K562 (cell line): ENCODE measurements at regions not wholly inside any gene's neighbourhood (a gene's known extent, or its start where the extent isn't known, plus 50 kb on each side); places are given as distances from the start of the nearest gene placed in this dataset.

ENCODE experiments used
- ATAC-seq: fragments of 200-7000 bp; cut with Tn5 transposase; 3 replicates; pipeline ENCODE4 v1.9.1; 2020; ENCODE audit warnings: moderate library complexity
- BruUV-seq: library from RNA; stranded (reverse); fragments of 400-500 nt; replicated peaks from 2 replicates; lab custom pipeline; 2021; lab: Mats Ljungman, UMichigan
- CTCF ChIA-PET: fragments of 300-600 bp; formaldehyde crosslinking; extraction: SDS; loops from one replicate; lab custom pipeline; 2021; ENCODE audit warnings: low intra/inter-chr PET ratio; lab: Yijun Ruan, JAX
- POLR2A ChIA-PET: fragments of 300-600, 350-650 bp; sonication (Branson Sonifier 250); formaldehyde crosslinking; extraction: SDS; loops from one replicate; lab custom pipeline; 2021; ENCODE audit warnings: antibody characterized with exemption, inconsistent platforms; lab: Yijun Ruan, JAX
- DNase-seq, 4 experiments: peaks; one replicate each; pipeline versions ENCODE4 v3.0.0 to v3.0.0-alpha.2; 2011 to 2018; ENCODE audit warnings: low spot score in 3 of 4, mixed read lengths in 3 of 4; ENCODE audit errors: extremely low read depth in 1 of 4
- FAIRE-seq: peaks from 2 replicates; lab custom pipeline; 2011; peaks lifted over from hg19 to GRCh38; lab: Jason Lieb, UNC
- H2AFZ ChIP-seq: 2 replicates; pipeline ENCODE4 v1.6.0; 2011; ENCODE audit warnings: low read depth, low read length, control low read depth, inconsistent platforms
- H3K27ac ChIP-seq: fragments of 200-600 bp; 3 replicates; pipeline ENCODE4 v1.8.0; 2011; ENCODE audit warnings: low read depth, mild to moderate bottlenecking, control low read depth, inconsistent platforms, low read length, moderate library complexity, mixed read lengths; ENCODE audit errors: extremely low read depth
- H3K27me3 ChIP-seq, 2 experiments: fragments of 300-600 bp in 1 of 2; 2 replicates in 1 of 2; 3 replicates in 1 of 2; pipeline versions ENCODE4 v1.6.0 to v1.8.0; 2011; ENCODE audit warnings: inconsistent platforms in 2 of 2, low read length in 2 of 2, mild to moderate bottlenecking in 1 of 2, mixed read lengths in 1 of 2, moderate library complexity in 1 of 2; ENCODE audit not compliant: control insufficient read depth in 2 of 2, insufficient read depth in 2 of 2
- H3K36me3 ChIP-seq: fragments of 300-600 bp; 3 replicates; pipeline ENCODE4 v1.8.0; 2011; ENCODE audit warnings: mild to moderate bottlenecking, low read length, inconsistent platforms; ENCODE audit not compliant: control insufficient read depth, insufficient read depth
- H3K4me1 ChIP-seq, 2 experiments: fragments of 200-600 bp in 1 of 2; replicated peaks in 1 of 2; 2 replicates in 1 of 2; 3 replicates in 1 of 2; pipeline versions ENCODE4 v1.5.1 to v1.8.0; 2011; ENCODE audit warnings: inconsistent platforms in 2 of 2, low read length in 2 of 2, mild to moderate bottlenecking in 1 of 2, mixed read lengths in 1 of 2, moderate library complexity in 1 of 2; ENCODE audit not compliant: control insufficient read depth in 2 of 2, insufficient read depth in 2 of 2
- H3K4me2 ChIP-seq: 2 replicates; pipeline ENCODE4 v1.6.1; 2011; ENCODE audit warnings: low read length, control low read depth, inconsistent platforms, mixed read lengths; ENCODE audit not compliant: insufficient read depth
- H3K4me3 ChIP-seq: fragments of 200-600 bp; sonication (generic), shearing (Covaris generic); 2 replicates; pipeline ENCODE4 v1.5.1; 2016; ENCODE audit warnings: control low read depth, inconsistent platforms
- H3K79me2 ChIP-seq: fragments of 200-600 bp; 3 replicates; pipeline ENCODE4 v1.8.0; 2011; ENCODE audit warnings: low read length, inconsistent platforms; ENCODE audit not compliant: control insufficient read depth, insufficient read depth
- H3K9ac ChIP-seq, 2 experiments: 2 replicates each; pipeline versions ENCODE4 v1.6.0 to v1.6.1; 2011; ENCODE audit warnings: low read depth in 2 of 2, low read length in 2 of 2, control low read depth in 1 of 2, inconsistent platforms in 1 of 2, mild to moderate bottlenecking in 1 of 2, mixed read lengths in 1 of 2; ENCODE audit not compliant: insufficient read depth in 1 of 2
- H3K9me1 ChIP-seq: one replicate; pipeline ENCODE4 v1.6.0; 2011; ENCODE audit warnings: inconsistent platforms, mild to moderate bottlenecking, low read length, moderate library complexity; ENCODE audit not compliant: control insufficient read depth, insufficient read depth
- H3K9me3 ChIP-seq: replicated peaks from 2 replicates; pipeline ENCODE4 v1.5.1; 2011; ENCODE audit warnings: low read depth, low read length, inconsistent platforms; ENCODE audit not compliant: control insufficient read depth, insufficient read depth
- H4K20me1 ChIP-seq: replicated peaks from 2 replicates; pipeline ENCODE4 v1.6.1; 2011; ENCODE audit warnings: low read length, inconsistent platforms, mixed read lengths; ENCODE audit not compliant: control insufficient read depth, insufficient read depth
- CGGBP1 ChIP-seq: fragments of 250-450 bp; sonication (Bioruptor Pico); IDR thresholded peaks from 2 replicates; pipeline ENCODE4 v1.9.0; 2021; ENCODE audit warnings: mild to moderate bottlenecking
- DACH1 ChIP-seq: fragments of 450-650 bp; IDR thresholded peaks from 2 replicates; pipeline ENCODE4 v1.6.1; 2018; ENCODE audit not compliant: partially characterized antibody
- EHMT2 ChIP-seq: fragments of 450-650 bp; IDR thresholded peaks from 2 replicates; pipeline ENCODE4 v1.6.1; 2018; ENCODE audit warnings: antibody characterized with exemption
- FOXA1 ChIP-seq: fragments of 450-650 bp; IDR thresholded peaks from 2 replicates; pipeline ENCODE4 v1.6.1; 2016; ENCODE audit warnings: mild to moderate bottlenecking, borderline replicate concordance
- FOXP4 ChIP-seq: sonication (generic); formaldehyde crosslinking; IDR thresholded peaks from 2 replicates; pipeline ENCODE4 v1.8.0; 2022; ENCODE audit warnings: mild to moderate bottlenecking, missing genetic modification reagents, borderline replicate concordance
- GMEB1 ChIP-seq: fragments of 250-450 bp; sonication (Bioruptor Pico); IDR thresholded peaks from 2 replicates; pipeline ENCODE4 v1.4.0; 2020; ENCODE audit warnings: mild to moderate bottlenecking
- HIVEP1 ChIP-seq: fragments of 250-450 bp; sonication (Bioruptor Pico); IDR thresholded peaks from 2 replicates; pipeline ENCODE4 v1.4.0; 2020; ENCODE audit warnings: mild to moderate bottlenecking
- HNRNPL ChIP-seq: fragments of 200-400 bp; formaldehyde crosslinking; IDR thresholded peaks from 2 replicates; pipeline ENCODE4 v1.6.1; 2017; ENCODE audit warnings: low read depth, mild to moderate bottlenecking, low read length
- ILF3 ChIP-seq: fragments of 450-650 bp; IDR thresholded peaks from 2 replicates; pipeline ENCODE4 v1.6.1; 2018; ENCODE audit warnings: antibody characterized with exemption, mild to moderate bottlenecking, moderate library complexity, borderline replicate concordance
- KHSRP ChIP-seq: fragments of 450-650 bp; IDR thresholded peaks from 2 replicates; pipeline ENCODE4 v1.6.1; 2017
- SMARCA4 ChIP-seq: fragments of 450-650 bp; IDR thresholded peaks from 2 replicates; pipeline ENCODE4 v1.6.1; 2016
- SREBF1 ChIP-seq: fragments of 150-350 bp; IDR thresholded peaks from 2 replicates; pipeline ENCODE4 v1.6.1; 2014; ENCODE audit warnings: antibody characterized with exemption, low read depth, low read length, borderline replicate concordance
- STAT5B ChIP-seq: fragments of 250-450 bp; sonication (Bioruptor Pico); IDR thresholded peaks from 2 replicates; pipeline ENCODE4 v1.8.0; 2021; ENCODE audit warnings: mild to moderate bottlenecking, inconsistent platforms
- ZNF174 ChIP-seq: fragments of 250-450 bp; sonication (Bioruptor Pico); IDR thresholded peaks from 2 replicates; pipeline ENCODE4 v1.4.0; 2020; ENCODE audit warnings: mild to moderate bottlenecking
- ZNF347 ChIP-seq: fragments of 450-650 bp; formaldehyde crosslinking; IDR thresholded peaks from 2 replicates; pipeline ENCODE4 v1.4.0; 2020; ENCODE audit warnings: low read depth, mild to moderate bottlenecking, moderate library complexity
- ZNF408 ChIP-seq: fragments of 250-450 bp; sonication (Bioruptor Pico); IDR thresholded peaks from 2 replicates; pipeline ENCODE4 v1.4.0; 2020; ENCODE audit warnings: low read depth, mild to moderate bottlenecking, moderate library complexity
- ZNF785 ChIP-seq: fragments of 250-450 bp; sonication (Bioruptor Pico); IDR thresholded peaks from 2 replicates; pipeline ENCODE4 v1.4.0; 2020; ENCODE audit warnings: mild to moderate bottlenecking
- WGBS: fragments of 100-300 bp; shearing (Covaris generic); methylation state at CpG from one replicate; pipeline ENCODE4 v1.1.6; 2016; ENCODE audit warnings: low coverage, mixed read lengths; ENCODE audit not compliant: insufficient coverage; ENCODE audit errors: missing lambda C conversion rate; 5-methylcytosine and 5-hydroxymethylcytosine counted together
- in situ Hi-C: fragments of 300-500 bp; cut with MboI; formaldehyde crosslinking; loops from 4 replicates; pipeline ENCODE4 v1.15.0; 2018; ENCODE audit warnings: inconsistent platforms, mixed read lengths
- intact Hi-C: fragments of 100-400 bp; cut with micrococcal nuclease; formaldehyde crosslinking; loops from 2 replicates; pipeline ENCODE4 v1.14.2; 2022

DNA sequence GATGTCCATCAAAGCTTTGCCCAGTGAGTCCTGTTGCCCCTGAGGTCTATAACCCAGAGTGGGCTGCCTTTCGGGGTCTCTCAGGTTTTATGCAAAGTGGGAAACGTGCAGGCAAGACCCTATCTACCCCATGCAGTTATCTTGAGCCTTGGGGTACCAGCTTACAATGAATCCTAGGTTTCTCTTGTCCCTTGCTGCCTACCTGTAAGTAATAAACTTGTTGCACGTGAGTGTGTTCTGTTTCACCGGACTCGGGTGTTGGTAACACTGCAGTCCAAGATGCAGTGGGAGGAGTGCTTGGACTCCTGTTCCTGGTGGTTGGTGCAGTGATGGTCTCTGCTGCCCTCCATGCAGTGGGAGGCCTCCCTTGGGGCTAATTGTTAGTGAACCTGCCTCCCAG is 85.6 kb upstream of the ALDH1B1 start:
- intact Hi-C loops: no loop called here
- Histone ChIP-seq H3K9me3 (no peaks in the 10 kb centered on the region), H2AFZ (no peak overlapping the region), H4K20me1 (0 out of 2 replicates have a peak, but pooled peaks cover 3% of the 10 kb centered on the region), H3K4me1 (no peaks in the 10 kb centered on the region; a peak in 1 of 5 replicates), H3K79me2 (no peaks in the 10 kb centered on the region), H3K4me3 (no peak overlapping the region), H3K4me2 (no peak overlapping the region), H3K9ac (no peak overlapping the region), H3K27ac (no peak overlapping the region), H3K36me3 (no peaks in the 10 kb centered on the region), H3K9me1 (no peaks in the 10 kb centered on the region), H3K27me3 (peaks cover 6 to 23% of the 10 kb centered on the region in 2 experiments; a peak in 4 of 5 replicates)
- ChIA-PET POLR2A (no interaction called here), CTCF (no interaction called here)
- BruUV-seq: no TSS peak
- FAIRE-seq (no peak), DNase-seq (no peak), ATAC-seq (no peak)
- in situ Hi-C loops: no loop called here
- 0% methylated on average over 5 of the region's 5 CpGs for WGBS
- TF ChIP-seq CGGBP1: no peak
- TF ChIP-seq ZNF408 (CRISPR knock-in tag): no peak
- TF ChIP-seq EHMT2: no peak
- no peak for TF ChIP-seq STAT5B (CRISPR knock-in tag)
- no peak for TF ChIP-seq ZNF347
- no peak for TF ChIP-seq GMEB1 (CRISPR knock-in tag)
- no peak for TF ChIP-seq ZNF174 (CRISPR knock-in tag)
- TF ChIP-seq ZNF785 (CRISPR knock-in tag): no peak
- no peak for TF ChIP-seq ILF3
- TF ChIP-seq KHSRP: no peak
- TF ChIP-seq HNRNPL: no peak
- no peak for TF ChIP-seq HIVEP1 (CRISPR knock-in tag)
- no peak for TF ChIP-seq SREBF1
- TF ChIP-seq SMARCA4: no peak
- no peak for TF ChIP-seq DACH1
- no peak for TF ChIP-seq FOXP4 (CRISPR knock-in tag)
- TF ChIP-seq FOXA1: no peak
